ENCODE measurements at regions not wholly inside any gene's neighbourhood (a gene's known extent, or its start where the extent isn't known, plus 50 kb on each side); places are given as distances from the start of the nearest gene placed in this dataset.

DNA sequence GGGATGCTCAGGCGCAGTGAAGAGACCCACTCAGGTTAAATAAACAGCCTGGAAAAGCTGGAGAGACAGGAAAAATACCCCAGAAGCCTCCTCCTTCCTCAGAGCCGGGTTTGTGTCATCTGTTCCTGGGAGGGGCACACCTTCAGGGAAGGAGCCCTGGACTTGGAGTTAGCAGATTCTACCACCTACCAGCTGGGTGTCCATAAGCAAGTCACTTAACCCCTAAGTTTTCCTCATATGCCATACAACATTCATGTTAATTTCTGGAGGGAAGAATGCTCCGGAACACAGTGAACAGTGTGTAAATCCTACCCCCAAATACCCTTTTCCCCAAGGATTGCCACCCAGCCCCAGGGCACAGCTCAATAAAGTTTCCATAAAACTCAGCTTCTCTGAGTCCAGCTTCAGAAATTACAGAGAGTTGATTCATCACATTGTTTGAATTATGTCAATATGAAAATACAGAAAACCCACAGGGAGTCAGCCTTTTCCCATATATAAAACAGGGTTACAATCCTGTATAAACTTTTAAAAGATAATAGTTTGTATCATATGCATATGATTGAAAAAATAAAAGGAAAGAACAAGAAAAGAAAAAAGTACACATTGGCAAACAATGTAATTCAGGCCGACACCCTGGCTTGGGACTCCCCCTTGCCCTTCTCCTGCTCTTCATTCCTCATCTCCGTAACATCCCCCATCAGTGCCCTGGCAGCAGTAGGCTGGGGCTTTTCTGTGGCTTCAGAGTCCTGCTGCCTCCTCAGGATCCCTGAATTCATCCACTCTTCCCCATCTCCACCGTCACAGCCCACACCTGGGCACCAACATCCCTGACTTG lies 291.8 kb upstream of the USP24 start:
- DNase-seq, result no peak

DNA sequence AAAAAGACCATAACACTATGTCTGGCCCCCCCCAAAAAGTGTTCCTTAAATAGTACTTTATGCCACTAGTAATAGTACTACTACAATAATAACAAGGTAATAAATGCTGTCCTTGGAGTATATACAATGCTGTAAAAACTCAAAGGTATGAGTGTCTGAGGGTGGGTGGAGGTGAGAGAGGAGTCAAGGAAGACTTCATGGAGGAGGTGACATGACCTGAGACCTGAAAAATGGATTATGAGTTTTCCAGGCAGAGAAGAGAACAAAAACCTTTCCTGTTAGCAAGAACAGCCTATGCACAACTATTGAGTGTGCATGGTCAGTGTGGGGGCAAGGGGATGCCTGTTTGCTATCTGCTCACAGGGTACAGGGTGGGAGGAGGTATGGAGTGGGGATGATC lies 290.2 kb upstream of the USP24 start:
- DNase-seq, result no peak

DNA sequence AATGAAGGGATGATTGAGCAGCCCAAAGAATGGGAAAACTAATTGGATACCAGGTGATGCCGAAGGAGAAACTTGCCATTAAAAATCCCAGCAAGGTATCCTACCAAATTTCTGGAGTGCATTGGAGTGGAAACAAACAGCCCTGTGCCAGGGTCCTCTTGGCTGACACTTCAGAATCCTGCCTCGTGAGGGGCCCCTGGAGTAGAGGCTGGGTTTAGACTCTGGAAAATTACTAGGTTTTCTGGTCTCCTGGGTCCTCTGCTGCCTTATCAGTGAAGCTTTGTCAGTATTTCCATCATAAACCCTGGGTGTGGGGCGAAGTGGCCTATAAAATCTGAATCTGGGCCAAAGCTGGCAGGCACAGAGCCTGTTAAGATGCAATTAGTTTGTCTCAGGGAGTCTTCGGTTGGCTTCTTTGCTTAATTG lies 289.2 kb upstream of the USP24 start:
- DNase-seq, result no peak

- no peak for DNase-seq
Observed at GRCh38 chr1:55503663-55504305, 288.6 kb upstream of the USP24 start.

DNA sequence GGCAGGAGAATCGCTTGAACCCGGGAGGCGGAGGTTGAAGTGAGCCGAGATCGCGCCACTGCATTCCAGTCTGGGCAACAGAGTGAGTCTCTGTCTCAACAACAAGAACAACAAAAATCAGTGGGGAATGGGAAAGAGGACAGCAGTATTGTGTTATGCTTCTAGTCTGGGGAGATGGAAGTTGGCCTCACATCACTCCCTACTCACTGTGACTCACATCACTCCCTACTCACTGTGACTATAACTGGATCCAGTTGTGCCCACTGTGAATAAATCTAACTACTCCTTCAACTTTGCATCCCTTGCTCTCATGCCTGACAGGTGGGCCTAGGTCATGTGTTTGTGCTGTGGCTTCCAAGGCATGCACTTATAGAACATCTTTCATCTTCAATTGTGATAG lies 285.4 kb upstream of the USP24 start:
- DNase-seq, result no peak

- no peak for DNase-seq
Observed at GRCh38 chr1:55490547-55490946, 275.4 kb upstream of the USP24 start.

DNA sequence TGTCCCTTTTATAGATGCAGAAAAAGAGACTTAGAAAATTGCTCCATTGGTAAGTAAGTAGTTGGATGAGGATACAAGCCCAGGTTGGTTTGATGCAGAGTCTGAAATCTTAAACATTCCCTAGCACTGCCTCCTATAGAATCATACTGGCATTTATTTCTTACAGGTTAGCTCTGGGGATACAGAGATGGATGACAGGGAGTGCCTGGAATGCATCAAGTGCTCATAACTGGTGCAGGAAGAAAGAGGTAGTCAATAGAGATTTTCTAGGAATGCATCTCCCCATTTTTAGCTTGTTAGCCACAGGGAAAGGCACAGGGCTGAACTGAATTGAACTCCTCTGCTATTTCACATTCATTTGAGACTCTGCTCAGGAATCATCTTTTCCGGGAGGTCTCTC lies 269.0 kb upstream of the USP24 start:
- DNase-seq, result no peak

DNA sequence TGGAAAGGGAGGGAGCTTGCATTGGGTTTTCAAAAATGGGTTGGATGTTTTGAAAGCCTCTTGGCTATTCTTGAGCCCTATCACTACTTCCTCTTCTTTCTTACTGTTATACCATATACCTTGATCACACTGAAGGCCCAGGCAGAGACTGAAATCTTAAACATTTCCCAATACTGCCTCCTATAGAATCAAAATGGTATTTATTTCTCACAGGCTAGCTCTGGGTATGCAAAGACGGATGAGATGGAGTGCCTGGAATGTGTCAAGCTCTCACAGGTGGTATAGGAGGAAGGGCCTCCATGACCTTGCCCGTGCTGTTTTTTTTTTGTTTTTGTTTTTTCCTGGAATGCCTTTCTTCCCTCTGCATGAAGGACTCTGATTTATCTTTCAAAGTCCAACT lies 268.4 kb upstream of the USP24 start:
- DNase-seq, result no peak

DNA sequence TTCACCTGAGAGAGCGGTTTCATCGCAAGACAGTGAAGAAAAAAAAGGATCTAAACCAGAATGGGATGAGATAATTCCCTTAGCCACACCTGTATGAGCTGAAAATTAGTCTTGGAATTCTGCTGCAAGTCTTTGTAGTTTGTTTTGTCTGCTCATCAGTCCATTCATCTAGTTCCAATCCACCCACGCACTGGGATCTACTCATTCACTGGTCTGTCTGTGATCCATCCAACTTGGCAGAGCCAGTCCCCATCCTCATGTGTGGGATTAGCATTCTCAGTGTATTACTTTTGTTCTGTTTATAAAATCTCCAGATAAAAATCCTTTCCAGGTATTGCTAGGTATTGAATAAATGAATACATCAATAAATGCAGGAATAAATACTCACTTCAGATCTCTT lies 266.5 kb upstream of the USP24 start:
- DNase-seq, result no peak

GRCh38 chr1:55480029-55480795 lies 265.0 kb upstream of the USP24 start:
- DNase-seq, result no peak

DNA sequence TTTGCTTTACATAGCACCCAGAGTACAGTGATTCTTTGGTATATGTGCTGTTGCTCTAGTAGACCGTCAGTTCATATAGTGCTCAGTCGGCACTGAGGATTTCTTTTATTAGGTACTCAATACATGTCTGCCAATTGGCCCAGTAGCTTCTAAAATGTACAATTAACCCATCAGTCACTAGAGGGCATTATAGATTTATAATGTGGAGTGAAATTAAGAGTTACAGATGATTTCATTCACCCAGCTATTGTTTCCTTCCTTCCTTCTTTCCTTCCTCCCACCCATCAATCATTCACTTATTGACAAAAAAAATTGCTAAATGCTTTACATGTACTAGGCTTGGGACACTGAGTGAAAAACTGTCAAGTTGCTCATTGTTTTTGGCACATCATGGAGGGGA lies 263.6 kb upstream of the USP24 start:
- peak; percentile 59 for DNase-seq

- no peak for DNase-seq
Observed at GRCh38 chr1:55477953-55478352, 262.8 kb upstream of the USP24 start.

GRCh38 chr1:55476445-55477015 lies 261.4 kb upstream of the USP24 start:
- no peak for DNase-seq

DNA sequence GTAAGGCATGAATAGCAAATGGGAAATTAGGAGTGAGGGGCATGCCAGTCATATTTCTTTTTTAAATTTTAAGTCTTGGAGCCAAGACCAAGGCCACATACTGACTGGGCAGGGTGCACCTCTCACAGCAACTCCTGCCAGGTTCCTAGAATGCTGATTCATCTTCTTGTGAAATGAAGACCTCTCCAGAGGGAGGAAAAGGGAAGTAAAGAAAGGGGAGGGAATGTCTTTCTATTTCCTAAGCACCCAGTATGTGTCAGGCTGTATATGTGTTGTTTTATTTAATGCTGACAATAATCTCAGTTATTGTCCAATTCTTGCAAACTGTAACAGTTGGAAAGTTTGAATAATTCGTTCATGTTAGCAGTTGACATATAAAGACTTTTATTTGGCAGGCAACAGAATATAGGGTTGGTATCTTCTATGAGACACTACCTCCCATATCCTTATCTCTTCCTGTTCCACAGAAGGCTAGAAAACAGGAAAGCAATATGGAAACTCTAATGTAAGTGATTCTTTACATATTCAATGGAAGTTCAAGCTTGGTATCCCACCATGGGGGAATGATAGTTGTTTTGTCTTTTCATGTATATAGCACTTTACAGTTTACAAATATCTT lies 259.1 kb upstream of the USP24 start:
- DNase-seq, result no peak

- no peak for DNase-seq
Observed at GRCh38 chr1:55473661-55474060, 258.5 kb upstream of the USP24 start.

DNA sequence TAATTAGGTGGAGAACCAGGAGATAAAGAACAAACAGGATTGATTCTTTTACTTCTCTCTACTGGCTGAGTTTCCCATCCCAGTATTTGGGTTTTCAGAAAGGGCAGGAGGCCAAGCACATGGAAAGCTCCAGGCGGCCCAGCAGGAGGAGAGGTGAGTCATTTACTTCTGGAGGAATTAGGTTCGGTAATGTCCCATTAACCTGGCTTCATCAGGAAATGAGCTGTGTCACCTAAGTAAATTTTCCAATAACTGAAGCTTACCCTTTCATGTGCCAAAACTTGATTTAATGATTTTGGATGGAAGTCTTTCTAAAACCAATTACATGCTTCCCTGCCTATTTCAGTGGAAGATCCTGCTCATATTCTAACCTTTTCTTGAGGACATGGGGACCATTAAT lies 257.6 kb upstream of the USP24 start:
- DNase-seq, result no peak

DNA sequence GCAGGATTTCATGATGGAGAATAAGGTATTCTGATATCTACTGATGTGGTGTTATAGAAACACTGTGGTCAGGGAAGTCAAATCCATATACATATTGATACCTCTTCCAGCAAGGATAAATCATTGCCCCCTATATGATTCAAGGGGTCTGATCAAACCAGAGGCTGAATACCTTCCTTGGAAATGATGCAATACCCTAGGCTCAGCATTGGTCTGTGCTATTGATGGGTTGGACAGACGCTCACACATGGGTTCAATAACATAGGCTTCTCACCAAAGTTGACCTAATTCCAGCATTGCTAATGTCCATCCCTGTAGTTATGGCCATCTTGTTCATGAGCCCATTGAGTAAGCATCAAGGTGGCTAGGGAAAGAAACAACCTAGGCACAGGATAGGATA lies 257.0 kb upstream of the USP24 start:
- no peak for DNase-seq

- no peak for DNase-seq
Observed at GRCh38 chr1:55468142-55468795, 253.1 kb upstream of the USP24 start.

DNA sequence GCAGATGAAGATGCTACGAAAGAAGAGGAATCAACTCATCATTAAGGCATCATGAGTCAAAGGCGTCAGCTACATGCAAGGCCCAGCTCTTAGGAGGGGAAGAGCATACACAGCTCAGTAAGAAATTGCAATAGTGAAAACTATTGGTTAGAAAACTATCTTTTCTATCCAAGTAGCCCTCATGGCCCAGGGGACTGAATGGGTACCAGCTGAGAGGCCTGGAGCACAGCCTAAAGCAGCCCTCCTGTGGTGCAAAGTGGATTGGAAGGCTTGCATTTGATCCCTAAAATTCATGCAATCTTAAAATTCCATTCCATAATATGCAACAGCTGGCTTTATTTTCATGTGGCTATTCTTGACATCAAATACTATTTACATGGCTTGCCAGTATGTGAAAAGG lies 251.8 kb upstream of the USP24 start:
- no peak for DNase-seq

- no peak for DNase-seq
Observed at GRCh38 chr1:55466373-55466772, 251.2 kb upstream of the USP24 start.

- no peak for DNase-seq
Observed at GRCh38 chr1:55464550-55464949, 249.4 kb upstream of the USP24 start.

DNA sequence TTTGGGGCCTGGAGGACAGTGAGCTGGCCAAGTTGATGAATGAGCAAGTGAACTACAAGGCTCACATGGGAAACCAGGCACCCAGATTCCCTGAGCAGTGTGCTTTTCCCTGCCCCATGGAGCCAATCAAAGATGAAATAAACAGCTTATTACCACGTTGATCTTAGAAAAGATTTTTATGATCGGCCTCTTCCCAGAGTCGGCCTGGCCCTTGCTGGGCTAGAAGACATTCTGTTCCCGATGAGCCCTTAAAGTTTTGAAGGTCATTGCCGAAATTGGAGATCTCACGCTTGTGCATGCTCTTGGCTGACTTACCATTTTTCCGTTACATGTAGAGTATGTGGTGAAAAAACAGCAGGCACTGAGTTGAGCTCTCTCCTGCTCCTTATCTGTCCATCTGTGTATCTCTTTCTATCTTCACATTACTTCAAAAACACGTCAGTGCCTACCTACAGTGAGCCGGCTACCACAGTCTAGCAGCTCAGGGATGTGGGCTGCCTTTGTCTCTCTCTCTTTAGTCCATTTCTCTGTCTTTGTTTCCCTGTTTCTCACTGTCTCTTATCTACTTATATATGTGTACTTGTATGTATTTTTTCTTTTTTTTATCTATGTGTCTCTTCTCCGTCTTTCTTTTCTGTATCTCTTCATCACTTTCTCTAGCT lies 248.8 kb upstream of the USP24 start:
- DNase-seq, result no peak
